ENCODE measurements at regions not wholly inside any gene's neighbourhood (a gene's known extent, or its start where the extent isn't known, plus 50 kb on each side); places are given as distances from the start of the nearest gene placed in this dataset.

DNA sequence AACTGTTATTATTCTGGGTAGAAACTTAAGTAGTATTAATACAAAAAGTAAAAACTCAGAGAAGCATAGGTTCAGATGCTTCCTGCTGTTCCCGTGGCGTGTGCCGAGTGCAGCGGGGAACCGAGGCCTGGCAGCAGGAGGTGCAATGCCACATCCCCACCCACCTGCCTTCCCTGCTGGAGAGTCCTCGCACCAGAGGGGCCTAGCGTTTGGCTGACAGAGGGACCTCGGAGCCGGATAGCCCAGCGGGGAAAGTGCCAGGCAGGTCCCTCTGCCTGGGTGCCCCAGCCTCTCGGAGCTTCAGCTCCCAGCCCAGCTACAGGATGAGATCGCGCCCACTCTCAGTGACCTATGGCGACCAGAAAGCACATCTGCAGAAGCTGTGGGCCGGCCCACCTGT, 169.6 kb upstream of the GSE1 start:
- no peak for TF ChIP-seq POLR2A (IDR thresholded peaks at IDR 0.05)
- TF ChIP-seq, protein P1, sequence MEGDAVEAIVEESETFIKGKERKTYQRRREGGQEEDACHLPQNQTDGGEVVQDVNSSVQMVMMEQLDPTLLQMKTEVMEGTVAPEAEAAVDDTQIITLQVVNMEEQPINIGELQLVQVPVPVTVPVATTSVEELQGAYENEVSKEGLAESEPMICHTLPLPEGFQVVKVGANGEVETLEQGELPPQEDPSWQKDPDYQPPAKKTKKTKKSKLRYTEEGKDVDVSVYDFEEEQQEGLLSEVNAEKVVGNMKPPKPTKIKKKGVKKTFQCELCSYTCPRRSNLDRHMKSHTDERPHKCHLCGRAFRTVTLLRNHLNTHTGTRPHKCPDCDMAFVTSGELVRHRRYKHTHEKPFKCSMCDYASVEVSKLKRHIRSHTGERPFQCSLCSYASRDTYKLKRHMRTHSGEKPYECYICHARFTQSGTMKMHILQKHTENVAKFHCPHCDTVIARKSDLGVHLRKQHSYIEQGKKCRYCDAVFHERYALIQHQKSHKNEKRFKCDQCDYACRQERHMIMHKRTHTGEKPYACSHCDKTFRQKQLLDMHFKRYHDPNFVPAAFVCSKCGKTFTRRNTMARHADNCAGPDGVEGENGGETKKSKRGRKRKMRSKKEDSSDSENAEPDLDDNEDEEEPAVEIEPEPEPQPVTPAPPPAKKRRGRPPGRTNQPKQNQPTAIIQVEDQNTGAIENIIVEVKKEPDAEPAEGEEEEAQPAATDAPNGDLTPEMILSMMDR (IDR thresholded peaks at IDR 0.05) = no peak
- TF ChIP-seq EP300 (IDR thresholded peaks at IDR 0.05) = no peak
